ENCODE measurements at regions not wholly inside any gene's neighbourhood (a gene's known extent, or its start where the extent isn't known, plus 50 kb on each side); places are given as distances from the start of the nearest gene placed in this dataset.
"Not testable (repeated sequence)": the region's sequence is repeated elsewhere in the genome, so short reads cannot be mapped to it uniquely, and the experiment has no call there.

DNA sequence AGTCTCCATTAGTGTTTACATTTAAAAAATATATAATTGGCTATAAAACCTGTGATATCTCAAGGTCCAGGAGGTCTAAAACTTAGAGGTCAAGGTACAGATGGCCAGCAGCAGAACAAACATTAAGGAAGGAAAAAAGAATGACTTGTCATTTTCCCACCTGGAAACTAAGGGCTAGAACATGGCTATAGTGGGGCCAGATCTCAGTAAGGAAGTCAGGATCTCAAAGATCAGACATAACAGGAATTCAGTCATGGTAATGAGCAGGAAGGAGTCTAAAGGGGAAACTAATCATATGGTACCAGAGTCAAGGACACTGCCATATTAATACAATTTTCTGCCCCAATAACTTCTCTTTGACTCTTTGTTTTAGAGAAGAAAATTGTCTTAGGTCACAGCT is 1018.8 kb downstream of the PLA2G4A start:
- TF ChIP-seq MYC (IDR thresholded peaks at IDR 0.05; ENCODE audit: borderline replicate concordance, low read length) (no peak), POLR2AphosphoS2 (conservative IDR thresholded peaks at IDR 0.05; ENCODE audit: low read length) (no peak), ZSCAN20 (CRISPR knock-in tag; IDR thresholded peaks at IDR 0.05) (no peak), CHD4 (IDR thresholded peaks at IDR 0.05; ENCODE audit: borderline replicate concordance) (no peak), ZFP36 (IDR thresholded peaks at IDR 0.05; ENCODE audit: borderline replicate concordance, partially characterized antibody) (no peak), CHD2 (IDR thresholded peaks at IDR 0.05; ENCODE audit: low read length, partially characterized antibody) (no peak), HEYL (CRISPR knock-in tag; IDR thresholded peaks at IDR 0.05) (no peak), CBX8 (IDR thresholded peaks at IDR 0.05) (no peak), ZC3H11A (IDR thresholded peaks at IDR 0.05) (no peak), KDM1A (IDR thresholded peaks at IDR 0.05; ENCODE audit: low read depth) (no peak), SREBF2 (IDR thresholded peaks at IDR 0.05) (no peak)
- TF ChIP-seq, protein P1, sequence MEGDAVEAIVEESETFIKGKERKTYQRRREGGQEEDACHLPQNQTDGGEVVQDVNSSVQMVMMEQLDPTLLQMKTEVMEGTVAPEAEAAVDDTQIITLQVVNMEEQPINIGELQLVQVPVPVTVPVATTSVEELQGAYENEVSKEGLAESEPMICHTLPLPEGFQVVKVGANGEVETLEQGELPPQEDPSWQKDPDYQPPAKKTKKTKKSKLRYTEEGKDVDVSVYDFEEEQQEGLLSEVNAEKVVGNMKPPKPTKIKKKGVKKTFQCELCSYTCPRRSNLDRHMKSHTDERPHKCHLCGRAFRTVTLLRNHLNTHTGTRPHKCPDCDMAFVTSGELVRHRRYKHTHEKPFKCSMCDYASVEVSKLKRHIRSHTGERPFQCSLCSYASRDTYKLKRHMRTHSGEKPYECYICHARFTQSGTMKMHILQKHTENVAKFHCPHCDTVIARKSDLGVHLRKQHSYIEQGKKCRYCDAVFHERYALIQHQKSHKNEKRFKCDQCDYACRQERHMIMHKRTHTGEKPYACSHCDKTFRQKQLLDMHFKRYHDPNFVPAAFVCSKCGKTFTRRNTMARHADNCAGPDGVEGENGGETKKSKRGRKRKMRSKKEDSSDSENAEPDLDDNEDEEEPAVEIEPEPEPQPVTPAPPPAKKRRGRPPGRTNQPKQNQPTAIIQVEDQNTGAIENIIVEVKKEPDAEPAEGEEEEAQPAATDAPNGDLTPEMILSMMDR (IDR thresholded peaks at IDR 0.05): no peak
- TF ChIP-seq, protein P2, sequence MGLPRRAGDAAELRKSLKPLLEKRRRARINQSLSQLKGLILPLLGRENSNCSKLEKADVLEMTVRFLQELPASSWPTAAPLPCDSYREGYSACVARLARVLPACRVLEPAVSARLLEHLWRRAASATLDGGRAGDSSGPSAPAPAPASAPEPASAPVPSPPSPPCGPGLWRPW (IDR thresholded peaks at IDR 0.05): no peak
- TF ChIP-seq, protein P3, sequence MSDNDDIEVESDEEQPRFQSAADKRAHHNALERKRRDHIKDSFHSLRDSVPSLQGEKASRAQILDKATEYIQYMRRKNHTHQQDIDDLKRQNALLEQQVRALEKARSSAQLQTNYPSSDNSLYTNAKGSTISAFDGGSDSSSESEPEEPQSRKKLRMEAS (IDR thresholded peaks at IDR 0.05): no peak
- Histone ChIP-seq H3K9me3 (no peaks in the 10 kb centered on the region), H3K4me2 (no peak overlapping the region), H3K4me3 (no peak overlapping the region), H3K4me1 (no peaks in the 10 kb centered on the region), H3K27ac (no peak overlapping the region)
- ChIA-PET CTCF (no interaction called here), POLR2A (no interaction called here)
- ATAC-seq (no peak), DNase-seq (ENCODE audit: low read depth in 1 of 2, low spot score in 1 of 2) (no peak), FAIRE-seq (no peak)

DNA sequence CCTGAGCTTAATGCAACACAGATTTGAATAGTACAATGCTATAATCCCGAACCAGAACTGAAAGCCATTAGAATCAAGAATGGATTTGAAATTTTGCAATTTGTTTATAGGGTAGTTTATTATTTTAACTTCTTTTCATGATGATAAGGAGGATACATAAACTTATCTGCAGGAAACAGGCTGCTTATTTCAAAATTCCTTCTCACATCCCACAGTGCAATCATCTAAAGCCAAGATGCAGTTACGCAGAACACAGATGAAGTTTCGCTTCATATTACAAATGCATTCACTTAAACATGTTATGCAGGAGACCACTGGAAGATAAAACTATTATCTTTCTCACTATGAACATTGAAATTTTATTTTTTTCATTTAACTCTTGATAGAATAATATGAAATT is 1019.6 kb downstream of the PLA2G4A start:
- CTCF ChIA-PET: no interaction called here
- POLR2A ChIA-PET: no interaction called here
- DNase-seq (ENCODE audit: low read depth in 1 of 2, low spot score in 1 of 2) (no peak), FAIRE-seq (no peak), ATAC-seq (no peak)
- Histone ChIP-seq H3K4me2 (no peak overlapping the region), H3K27ac (no peak overlapping the region), H3K9me3 (no peaks in the 10 kb centered on the region), H3K4me1 (no peaks in the 10 kb centered on the region), H3K4me3 (no peak overlapping the region)
- WGBS (ENCODE audit: missing lambda C conversion rate): 66% methylated on average over 3 of the region's 3 CpGs
- no peak for TF ChIP-seq ZSCAN20 (CRISPR knock-in tag; IDR thresholded peaks at IDR 0.05)
- TF ChIP-seq, protein P4, sequence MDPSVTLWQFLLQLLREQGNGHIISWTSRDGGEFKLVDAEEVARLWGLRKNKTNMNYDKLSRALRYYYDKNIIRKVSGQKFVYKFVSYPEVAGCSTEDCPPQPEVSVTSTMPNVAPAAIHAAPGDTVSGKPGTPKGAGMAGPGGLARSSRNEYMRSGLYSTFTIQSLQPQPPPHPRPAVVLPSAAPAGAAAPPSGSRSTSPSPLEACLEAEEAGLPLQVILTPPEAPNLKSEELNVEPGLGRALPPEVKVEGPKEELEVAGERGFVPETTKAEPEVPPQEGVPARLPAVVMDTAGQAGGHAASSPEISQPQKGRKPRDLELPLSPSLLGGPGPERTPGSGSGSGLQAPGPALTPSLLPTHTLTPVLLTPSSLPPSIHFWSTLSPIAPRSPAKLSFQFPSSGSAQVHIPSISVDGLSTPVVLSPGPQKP (IDR thresholded peaks at IDR 0.05; ENCODE audit: low read depth, low read length): no peak
- TF ChIP-seq, protein P3 (IDR thresholded peaks at IDR 0.05): no peak
- no peak for TF ChIP-seq CHD2 (IDR thresholded peaks at IDR 0.05; ENCODE audit: low read length, partially characterized antibody)
- no peak for TF ChIP-seq POLR2A (IDR thresholded peaks at IDR 0.05; ENCODE audit: low read length)
- TF ChIP-seq EHMT2 (IDR thresholded peaks at IDR 0.05; ENCODE audit: low read depth): no peak

DNA sequence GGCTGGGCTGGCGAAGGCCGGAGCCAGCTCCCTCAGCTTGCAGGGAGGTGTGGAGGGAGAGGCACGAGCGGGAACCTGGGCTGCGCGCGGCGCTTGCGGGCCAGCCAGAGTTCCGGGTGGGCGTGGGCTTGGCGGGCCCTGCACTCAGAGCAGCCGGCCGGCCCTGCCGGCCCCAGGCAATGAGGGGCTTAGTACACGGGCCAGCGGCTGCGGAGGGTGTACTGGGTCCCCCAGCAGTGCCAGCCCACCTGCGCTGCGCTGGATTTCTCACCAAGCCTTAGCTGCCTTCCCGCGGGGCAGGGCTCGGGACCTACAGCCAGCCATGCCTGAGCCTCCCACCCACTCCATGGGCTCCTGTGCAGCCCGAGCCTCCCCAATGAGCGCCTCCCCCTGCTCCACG is 1021.4 kb downstream of the PLA2G4A start:
- 70% methylated on average over 6 of the region's 26 CpGs for WGBS (ENCODE audit: missing lambda C conversion rate)
- H3K4me3 ChIP-seq; DNase-seq (ENCODE audit: low read depth in 1 of 2, low spot score in 1 of 2); POLR2A ChIA-PET; H3K4me2 ChIP-seq; H3K9me3 ChIP-seq; CTCF ChIA-PET; H3K4me1 ChIP-seq; ATAC-seq; H3K27ac ChIP-seq; FAIRE-seq: not testable (repeated sequence)

DNA sequence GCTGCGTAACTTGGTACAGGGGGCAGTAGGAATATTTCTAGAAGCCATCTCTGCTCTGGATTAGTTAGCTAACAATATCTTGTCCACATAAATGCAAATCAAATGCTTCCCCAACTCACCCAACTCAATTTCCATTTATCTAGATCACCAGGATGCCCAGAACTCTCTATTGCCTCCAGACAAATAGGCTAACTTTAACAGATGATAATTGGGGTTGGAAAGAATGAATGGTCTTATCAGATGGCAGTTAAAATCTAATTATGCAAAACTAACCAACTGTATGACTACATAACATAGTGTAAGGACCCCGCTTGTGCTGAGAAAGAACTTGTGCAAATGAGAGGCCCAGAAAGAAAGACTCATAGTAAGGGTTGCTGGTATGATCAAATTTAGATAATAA is 1024.8 kb downstream of the PLA2G4A start:
- H3K4me2 ChIP-seq: no peak overlapping the region
- no peak for TF ChIP-seq RAD21 (conservative IDR thresholded peaks at IDR 0.05 in 1 of 2, IDR thresholded peaks at IDR 0.05 in 1 of 2)
- no peak for TF ChIP-seq ZFP36 (IDR thresholded peaks at IDR 0.05; ENCODE audit: borderline replicate concordance, partially characterized antibody)
- TF ChIP-seq KDM1A (IDR thresholded peaks at IDR 0.05; ENCODE audit: low read depth): no peak
- no peak for TF ChIP-seq HEYL (CRISPR knock-in tag; IDR thresholded peaks at IDR 0.05)
- no peak for TF ChIP-seq RCOR1 (IDR thresholded peaks at IDR 0.05; ENCODE audit: low read depth, low read length)
- FAIRE-seq (no peak), ATAC-seq (no peak), DNase-seq (ENCODE audit: low read depth in 1 of 2, low spot score in 1 of 2) (no peak)
- no peak overlapping the region for H3K4me3 ChIP-seq
- ChIA-PET POLR2A (no interaction called here), CTCF (no interaction called here)
- H3K27ac ChIP-seq: no peak overlapping the region
- no peaks in the 10 kb centered on the region for H3K9me3 ChIP-seq
- WGBS (ENCODE audit: missing lambda C conversion rate): 75% methylated on average over 2 of the region's 2 CpGs
- H3K4me1 ChIP-seq: no peaks in the 10 kb centered on the region

Data from A549 (cell line).